Adrenal gland (tissue), 9 donors: ENCODE measurements at regions not wholly inside any gene's neighbourhood (a gene's known extent, or its start where the extent isn't known, plus 50 kb on each side); places are given as distances from the start of the nearest gene placed in this dataset.

Experiments
- DNase-seq, 7 donors: peaks; one replicate each; pipeline ENCODE4 v3.0.0-alpha.2; 2019 to 2020
- H3K27ac ChIP-seq, 5 donors: fragments of 200-600 bp; sonication (generic) in 4 of 5; 1 replicate in 3 of 5; 2 replicates in 2 of 5; pipeline versions ENCODE4 v1.5.1 to v1.8.0; 2016 to 2020; ENCODE audit warnings: mild to moderate bottlenecking in 1 of 5
- H3K27me3 ChIP-seq: fragments of 200-600 bp; 2 replicates; pipeline ENCODE4 v1.8.0; 2021
- H3K36me3 ChIP-seq, 2 donors: fragments of 200-600 bp; replicated peaks in 1 of 2; 1 replicate in 1 of 2; 2 replicates in 1 of 2; pipeline versions ENCODE4 v1.5.1 to v1.8.0; 2018 to 2022
- H3K4me1 ChIP-seq, 2 donors: fragments of 200-600 bp; replicated peaks in 1 of 2; 1 replicate in 1 of 2; 2 replicates in 1 of 2; pipeline versions ENCODE4 v1.5.1 to v1.8.0; 2018 to 2021
- H3K4me3 ChIP-seq, 4 donors: fragments of 200-600 bp; sonication (generic) in 3 of 4; one replicate each; pipeline ENCODE4 v1.5.1; 2016 to 2018
- H3K9me3 ChIP-seq, 3 donors: fragments of 200-600 bp; sonication (generic) in 1 of 3; replicated peaks in 1 of 3; 1 replicate in 2 of 3; 2 replicates in 1 of 3; pipeline versions ENCODE4 v1.5.1 to v1.8.0; 2016 to 2021
- POLR2A ChIP-seq, 2 donors: fragments of 450-650 bp; IDR thresholded peaks; one replicate each; pipeline ENCODE4 v1.6.1; 2017; ENCODE audit warnings: antibody characterized with exemption in 2 of 2, mild to moderate bottlenecking in 2 of 2, moderate library complexity in 1 of 2
- WGBS, 4 donors: extraction: QIAGEN DNeasy Blood & Tissue Kit in 2 of 4; methylation state at CpG; one replicate each; pipeline versions ENCODE4 v1.1.5 to v1.1.7; 2013 to 2017; 5-methylcytosine and 5-hydroxymethylcytosine counted together
- intact Hi-C, 2 donors: fragments of 100-400 bp; cut with DNase I; formaldehyde crosslinking; loops; one replicate each; pipeline versions ENCODE4 v1.14.1 to v1.15.0; 2022 to 2023
- TF ChIP-seq, protein P1 (sequence below), 6 experiments: fragments of 450-650 bp in 4 of 6; fragments of 200-600 bp in 2 of 6; sonication (generic) in 1 of 6; IDR thresholded peaks; 1 replicate in 5 of 6; 2 replicates in 1 of 6; pipeline versions ENCODE4 v1.5.1 to v1.8.0; 2016 to 2021; ENCODE audit warnings: antibody characterized with exemption in 6 of 6, mild to moderate bottlenecking in 2 of 6, moderate library complexity in 1 of 6
- donor health status: healthy with polysubstance abuse.
- donor health status: Bipolar disorder and iron deficiency.
- donor health status: DM: yes; HTN: yes; CAD: no.
- donor health status: DM: no; HTN: no; CAD: no.
- donor health status: DM: no; HTN: no; CAD: no.

DNA sequence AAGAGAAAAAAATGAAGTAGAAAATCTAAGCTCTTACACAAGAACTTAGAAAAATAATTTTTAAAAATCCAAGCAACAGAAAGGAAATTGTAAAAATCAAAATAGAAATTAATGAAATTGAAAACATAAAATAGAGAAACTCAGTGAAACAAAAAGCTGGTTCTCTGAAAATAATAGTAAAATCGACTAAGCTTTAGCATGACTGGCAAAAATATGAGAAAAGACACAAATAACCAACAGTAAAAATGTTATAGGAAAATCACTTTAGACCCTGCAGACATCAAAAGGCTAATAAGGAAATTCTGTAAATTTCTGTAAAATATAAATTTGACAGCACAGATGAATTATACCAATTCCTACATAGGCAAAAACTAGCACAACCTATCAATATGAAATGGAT is 768.9 kb upstream of the LRRTM1 start:
- Histone ChIP-seq H3K36me3 (no peaks in the 10 kb centered on the region), H3K27me3 (no peaks in the 10 kb centered on the region), H3K4me3 (no peak overlapping the region), H3K4me1 (no peaks in the 10 kb centered on the region), H3K9me3 (no peaks in the 10 kb centered on the region), H3K27ac (no peak overlapping the region)
- 65 to 93% (median 79%) methylated on average over 1 of the region's 1 CpG for WGBS, 4 donors
- no peak for TF ChIP-seq POLR2A (IDR thresholded peaks at IDR 0.05)
- TF ChIP-seq, protein P1, sequence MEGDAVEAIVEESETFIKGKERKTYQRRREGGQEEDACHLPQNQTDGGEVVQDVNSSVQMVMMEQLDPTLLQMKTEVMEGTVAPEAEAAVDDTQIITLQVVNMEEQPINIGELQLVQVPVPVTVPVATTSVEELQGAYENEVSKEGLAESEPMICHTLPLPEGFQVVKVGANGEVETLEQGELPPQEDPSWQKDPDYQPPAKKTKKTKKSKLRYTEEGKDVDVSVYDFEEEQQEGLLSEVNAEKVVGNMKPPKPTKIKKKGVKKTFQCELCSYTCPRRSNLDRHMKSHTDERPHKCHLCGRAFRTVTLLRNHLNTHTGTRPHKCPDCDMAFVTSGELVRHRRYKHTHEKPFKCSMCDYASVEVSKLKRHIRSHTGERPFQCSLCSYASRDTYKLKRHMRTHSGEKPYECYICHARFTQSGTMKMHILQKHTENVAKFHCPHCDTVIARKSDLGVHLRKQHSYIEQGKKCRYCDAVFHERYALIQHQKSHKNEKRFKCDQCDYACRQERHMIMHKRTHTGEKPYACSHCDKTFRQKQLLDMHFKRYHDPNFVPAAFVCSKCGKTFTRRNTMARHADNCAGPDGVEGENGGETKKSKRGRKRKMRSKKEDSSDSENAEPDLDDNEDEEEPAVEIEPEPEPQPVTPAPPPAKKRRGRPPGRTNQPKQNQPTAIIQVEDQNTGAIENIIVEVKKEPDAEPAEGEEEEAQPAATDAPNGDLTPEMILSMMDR (IDR thresholded peaks at IDR 0.05), result no peak
- no peak for DNase-seq
- intact Hi-C loops, result no loop called here

DNA sequence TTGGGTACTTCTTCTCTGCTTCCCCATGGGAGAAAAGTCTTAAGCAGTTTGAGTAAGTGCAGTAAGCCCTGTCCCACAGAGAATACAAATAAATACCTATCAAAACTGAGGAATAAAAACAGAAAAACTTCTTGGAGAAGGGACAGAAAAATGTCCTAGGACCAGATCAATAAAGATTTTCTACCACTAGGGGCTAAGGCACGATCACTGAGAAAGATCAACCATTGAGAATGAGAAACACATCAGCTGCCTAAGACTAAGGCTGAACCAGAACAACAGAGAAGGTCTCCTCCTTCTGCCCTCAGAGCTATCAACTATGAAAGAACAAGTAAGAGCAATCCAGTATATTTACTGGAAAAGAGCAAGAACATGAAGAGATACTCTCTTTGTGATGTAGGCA is 763.6 kb upstream of the LRRTM1 start:
- Histone ChIP-seq H3K4me1 (no peaks in the 10 kb centered on the region), H3K4me3 (no peak overlapping the region), H3K27me3 (no peaks in the 10 kb centered on the region), H3K36me3 (no peaks in the 10 kb centered on the region), H3K9me3 (no peaks in the 10 kb centered on the region), H3K27ac (no peak overlapping the region)
- WGBS, 4 donors, result 63 to 83% (median 74%) methylated on average over 1 of the region's 1 CpG
- no peak for DNase-seq
- intact Hi-C loops, result no loop called here
- TF ChIP-seq, protein P1 (IDR thresholded peaks at IDR 0.05), result no peak
- no peak for TF ChIP-seq POLR2A (IDR thresholded peaks at IDR 0.05)

DNA sequence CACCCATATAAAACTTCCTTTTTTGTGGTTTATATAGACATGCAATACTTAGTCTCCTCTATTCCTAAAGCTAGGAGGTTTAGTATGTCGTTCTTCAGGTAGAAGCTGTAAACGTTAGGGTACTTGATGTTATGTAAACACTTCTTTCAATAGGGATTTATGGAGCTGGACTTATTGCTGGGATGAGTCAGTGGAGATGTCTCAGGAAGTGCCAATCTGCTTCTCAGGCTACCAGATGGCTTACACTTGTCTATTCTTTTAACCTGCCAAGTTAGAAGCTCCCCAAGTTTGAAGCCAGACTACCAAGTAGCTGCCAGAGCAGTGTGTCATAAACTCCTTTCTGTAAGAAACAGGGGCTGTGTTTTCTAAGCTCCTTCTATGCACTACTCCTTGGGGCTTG is 756.5 kb upstream of the LRRTM1 start:
- intact Hi-C loops, result no loop called here
- WGBS, 4 donors, result 26 to 44% (median 29%) methylated on average over 2 of the region's 2 CpGs
- Histone ChIP-seq H3K4me3 (no peak overlapping the region), H3K9me3 (peaks cover 0 to 6% (median 0%) of the 10 kb centered on the region in 3 donors), H3K4me1 (no peaks in the 10 kb centered on the region), H3K36me3 (no peaks in the 10 kb centered on the region), H3K27me3 (no peaks in the 10 kb centered on the region), H3K27ac (no peak overlapping the region)
- DNase-seq, result no peak
- TF ChIP-seq, protein P1 (IDR thresholded peaks at IDR 0.05), result no peak
- TF ChIP-seq POLR2A (IDR thresholded peaks at IDR 0.05), result no peak

- TF ChIP-seq, protein P1 (IDR thresholded peaks at IDR 0.05), result no peak
- no peak for TF ChIP-seq POLR2A (IDR thresholded peaks at IDR 0.05)
- DNase-seq, result no peak
- no peak overlapping the region for H3K4me3 ChIP-seq
- intact Hi-C loops, result no loop called here
- H3K4me1 ChIP-seq, result no peaks in the 10 kb centered on the region
- H3K9me3 ChIP-seq, result no peaks in the 10 kb centered on the region
- WGBS, 4 donors, result 44 to 61% (median 47%) methylated on average over 4 of the region's 4 CpGs
- no peaks in the 10 kb centered on the region for H3K27me3 ChIP-seq
- no peak overlapping the region for H3K27ac ChIP-seq
- H3K36me3 ChIP-seq, result no peaks in the 10 kb centered on the region
Measured at GRCh38 chr2:81050580-81051095, 746.1 kb upstream of the LRRTM1 start.
